ENCODE measurements at regions not wholly inside any gene's neighbourhood (a gene's known extent, or its start where the extent isn't known, plus 50 kb on each side); places are given as distances from the start of the nearest gene placed in this dataset.
"Not testable (repeated sequence)": the region's sequence is repeated elsewhere in the genome, so short reads cannot be mapped to it uniquely, and the experiment has no call there.

DNA sequence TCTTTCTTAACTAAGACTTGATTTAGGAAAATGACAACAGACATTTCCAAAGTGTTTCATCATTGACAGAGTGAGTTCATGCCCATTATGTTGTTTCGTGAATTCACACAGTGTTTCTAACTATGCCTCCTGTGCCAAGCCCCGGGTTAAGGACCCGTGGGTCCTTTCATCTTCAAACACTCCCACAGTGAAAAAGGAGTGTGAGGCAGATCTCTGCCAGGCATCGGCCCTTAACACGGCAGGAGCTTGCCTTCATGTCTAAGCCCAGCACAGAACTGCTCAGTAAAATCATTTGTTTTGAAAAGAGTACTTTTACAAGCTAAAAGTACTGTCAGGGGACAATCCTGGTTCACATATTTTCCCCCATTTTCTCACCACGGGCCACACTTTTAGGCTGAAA, 80.0 kb upstream of the FOXB1 start:
- H3K9me3 ChIP-seq (ENCODE audit: control insufficient read depth, low read length, poor library complexity, severe bottlenecking), result no peaks in the 10 kb centered on the region
- ATAC-seq, result no peak
- no peaks in the 10 kb centered on the region for H3K36me3 Mint-ChIP-seq (ENCODE audit: low read depth)
- DNase-seq, result no peak
- H3K27ac Mint-ChIP-seq, result no peak overlapping the region
- peaks cover 29% of the 10 kb centered on the region for H3K27me3 Mint-ChIP-seq
- H3K4me1 Mint-ChIP-seq, result peaks cover 8% of the 10 kb centered on the region
- H3K4me3 Mint-ChIP-seq, result no peak overlapping the region

DNA sequence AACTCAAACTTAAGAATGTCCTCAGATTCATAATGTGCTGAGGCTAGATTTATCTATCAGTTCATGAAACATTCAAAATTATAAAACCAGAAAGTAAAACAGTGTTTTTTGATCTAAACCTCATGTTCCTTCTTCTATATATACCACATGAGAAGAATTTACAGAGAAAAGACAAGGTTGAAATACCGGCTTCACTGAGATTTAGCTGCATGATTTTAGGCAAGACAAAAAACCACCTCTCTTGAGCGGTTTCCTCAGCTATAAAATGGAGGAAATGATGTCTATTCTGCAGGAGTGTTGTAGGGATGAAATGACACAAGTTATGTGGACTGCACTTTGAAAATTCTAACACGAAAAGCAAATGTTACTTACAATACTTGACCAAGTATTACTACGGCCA, 80.6 kb upstream of the FOXB1 start:
- H3K9me3 ChIP-seq (ENCODE audit: control insufficient read depth, low read length, poor library complexity, severe bottlenecking), result no peaks in the 10 kb centered on the region
- H3K27me3 Mint-ChIP-seq, result peaks cover 26% of the 10 kb centered on the region
- no peak for DNase-seq
- no peak overlapping the region for H3K4me3 Mint-ChIP-seq
- no peak overlapping the region for H3K27ac Mint-ChIP-seq
- no peak for ATAC-seq
- no peaks in the 10 kb centered on the region for H3K36me3 Mint-ChIP-seq (ENCODE audit: low read depth)
- peaks cover 11% of the 10 kb centered on the region for H3K4me1 Mint-ChIP-seq

DNA sequence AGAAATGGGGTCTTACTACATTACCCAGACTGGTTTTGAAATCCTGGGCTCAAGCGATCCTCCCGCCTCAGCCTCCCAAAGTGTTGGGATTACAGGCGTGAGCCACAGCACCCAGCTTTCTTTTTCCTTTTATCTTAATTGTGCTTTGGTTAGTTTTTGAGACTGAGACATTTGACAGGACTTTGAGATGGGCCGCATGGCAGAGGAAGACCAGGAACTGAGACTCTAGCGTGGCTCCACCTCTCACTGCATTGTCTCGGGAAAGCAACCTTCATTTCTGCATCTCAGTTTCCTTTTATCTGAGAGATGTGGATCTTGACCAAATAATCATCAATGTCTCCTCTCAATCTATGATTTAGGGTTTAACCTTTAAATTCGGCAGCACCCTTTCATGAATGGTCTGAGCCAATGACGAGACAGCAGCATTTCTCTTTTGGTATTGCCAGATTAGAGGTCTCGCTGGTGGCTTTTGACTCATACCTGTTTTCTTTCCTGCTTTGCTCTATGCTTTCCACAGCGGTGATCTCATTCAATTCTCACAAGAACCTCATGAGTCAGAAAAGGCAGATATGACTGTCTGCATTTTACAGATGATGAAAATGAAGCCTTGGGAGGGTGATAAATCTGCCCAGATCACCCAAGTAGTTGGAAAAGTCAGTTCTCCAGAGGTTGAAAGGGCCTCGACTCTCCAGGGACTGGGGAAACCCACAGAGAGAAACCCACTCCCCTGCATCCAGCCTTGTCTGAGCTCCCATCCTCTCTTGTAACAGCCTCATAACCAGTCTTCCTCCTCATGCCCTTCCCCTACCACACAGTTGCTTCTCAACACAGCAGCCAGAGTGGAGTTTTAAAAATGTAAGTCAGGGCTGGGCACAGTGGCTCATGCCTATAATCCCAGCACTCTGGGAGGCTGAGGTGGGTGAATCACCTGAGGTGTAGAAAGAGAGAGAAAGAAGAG, 84.8 kb upstream of the FOXB1 start:
- no peaks in the 10 kb centered on the region for H3K9me3 ChIP-seq (ENCODE audit: control insufficient read depth, low read length, poor library complexity, severe bottlenecking)
- ATAC-seq (peak; percentile 67), DNase-seq (no peak)
- Mint-ChIP-seq H3K36me3 (ENCODE audit: low read depth) (no peaks in the 10 kb centered on the region), H3K27ac (peak overlapping the region; percentile 87), H3K4me1 (peaks cover 15% of the 10 kb centered on the region), H3K27me3 (peaks cover 21% of the 10 kb centered on the region), H3K4me3 (peak overlapping the region; percentile 60)

DNA sequence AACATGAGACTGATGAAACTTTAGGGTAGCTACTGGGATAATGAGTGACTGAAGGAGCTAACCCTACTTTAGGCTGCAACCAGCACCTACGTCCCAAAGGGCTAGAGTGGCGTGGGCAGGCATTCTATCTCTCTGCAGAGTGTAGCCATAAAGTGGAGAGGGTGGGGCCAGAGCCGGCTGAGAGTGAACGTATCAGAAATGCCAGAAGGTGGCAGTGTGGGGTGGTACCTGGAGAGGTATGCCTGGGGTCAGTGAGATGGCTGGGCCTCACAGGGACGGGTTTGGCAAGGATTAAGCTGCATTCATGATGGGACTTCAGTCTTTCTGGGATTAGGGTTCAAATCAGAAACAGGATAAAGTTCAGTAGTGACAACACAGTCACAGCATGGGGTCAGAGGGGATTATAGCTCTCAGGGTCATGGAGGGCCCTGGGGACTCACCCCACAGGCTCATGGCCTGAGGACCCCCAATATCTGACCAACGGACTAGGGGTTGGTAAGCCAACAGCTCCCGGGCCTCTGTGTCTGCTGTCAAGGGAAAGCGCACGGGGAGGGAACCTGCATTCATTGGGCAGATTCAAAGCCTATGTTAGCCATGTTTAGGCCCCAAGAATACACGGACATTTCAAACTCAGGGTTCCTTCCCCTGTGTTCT, 86.5 kb upstream of the FOXB1 start:
- H3K36me3 Mint-ChIP-seq (ENCODE audit: low read depth), result no peaks in the 10 kb centered on the region
- H3K27me3 Mint-ChIP-seq, result peaks cover 28% of the 10 kb centered on the region
- H3K4me3 Mint-ChIP-seq, result no peak overlapping the region
- no peaks in the 10 kb centered on the region for H3K9me3 ChIP-seq (ENCODE audit: control insufficient read depth, low read length, poor library complexity, severe bottlenecking)
- H3K4me1 Mint-ChIP-seq, result peaks cover 15% of the 10 kb centered on the region
- DNase-seq (peak; percentile 28 to 61 (median 31)), ATAC-seq (peak; percentile 95)
- H3K27ac Mint-ChIP-seq, result no peak overlapping the region

DNA sequence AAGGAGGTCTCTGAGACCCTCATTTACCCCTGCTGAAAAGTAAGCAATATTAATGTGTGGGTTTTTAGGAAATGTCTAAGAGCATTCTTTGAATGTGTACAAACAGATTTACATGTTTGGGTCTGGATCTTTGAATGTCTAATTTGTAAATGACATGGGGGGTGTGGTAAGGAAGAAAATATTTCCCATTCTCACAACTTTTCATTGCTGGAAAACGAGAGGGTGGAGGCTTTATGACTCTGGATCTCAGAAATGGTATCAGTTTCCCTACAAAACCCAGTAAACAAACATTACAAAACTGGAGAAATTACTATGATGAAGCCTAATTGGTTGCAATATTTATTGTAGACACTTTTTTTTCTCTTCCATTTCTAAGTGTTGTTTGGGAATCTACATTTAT, 98.1 kb upstream of the FOXB1 start:
- H3K9me3 ChIP-seq (ENCODE audit: control insufficient read depth, low read length, poor library complexity, severe bottlenecking), result no peaks in the 10 kb centered on the region
- H3K27ac Mint-ChIP-seq, result no peak overlapping the region
- H3K4me3 Mint-ChIP-seq, result no peak overlapping the region
- H3K36me3 Mint-ChIP-seq (ENCODE audit: low read depth), result peaks cover 9% of the 10 kb centered on the region
- H3K4me1 Mint-ChIP-seq, result peaks cover 11% of the 10 kb centered on the region
- DNase-seq (no peak), ATAC-seq (no peak)
- peaks cover 62% of the 10 kb centered on the region for H3K27me3 Mint-ChIP-seq

DNA sequence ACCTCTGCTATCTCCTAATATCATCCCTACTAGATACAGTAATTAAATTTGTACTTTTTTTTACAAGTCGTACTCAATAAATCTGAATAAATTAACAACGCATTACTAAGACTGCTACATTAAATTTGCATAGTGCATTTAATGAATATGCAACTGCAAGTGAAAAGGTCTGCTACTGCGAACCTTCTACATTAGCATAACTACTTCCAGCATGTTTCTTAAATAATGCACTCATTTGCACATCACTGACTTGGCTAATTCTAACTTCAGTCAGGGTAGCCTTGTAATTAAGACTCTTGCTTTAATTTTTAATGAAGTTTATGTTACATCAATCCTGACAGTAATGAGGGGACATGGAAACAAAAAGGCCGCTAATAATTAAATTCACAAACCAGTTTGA, 98.9 kb upstream of the FOXB1 start:
- no peaks in the 10 kb centered on the region for H3K9me3 ChIP-seq (ENCODE audit: control insufficient read depth, low read length, poor library complexity, severe bottlenecking)
- Mint-ChIP-seq H3K4me3 (no peak overlapping the region), H3K27me3 (peaks cover 68% of the 10 kb centered on the region), H3K4me1 (peaks cover 13% of the 10 kb centered on the region), H3K27ac (no peak overlapping the region), H3K36me3 (ENCODE audit: low read depth) (peaks cover 10% of the 10 kb centered on the region)
- ATAC-seq (no peak), DNase-seq (no peak)

DNA sequence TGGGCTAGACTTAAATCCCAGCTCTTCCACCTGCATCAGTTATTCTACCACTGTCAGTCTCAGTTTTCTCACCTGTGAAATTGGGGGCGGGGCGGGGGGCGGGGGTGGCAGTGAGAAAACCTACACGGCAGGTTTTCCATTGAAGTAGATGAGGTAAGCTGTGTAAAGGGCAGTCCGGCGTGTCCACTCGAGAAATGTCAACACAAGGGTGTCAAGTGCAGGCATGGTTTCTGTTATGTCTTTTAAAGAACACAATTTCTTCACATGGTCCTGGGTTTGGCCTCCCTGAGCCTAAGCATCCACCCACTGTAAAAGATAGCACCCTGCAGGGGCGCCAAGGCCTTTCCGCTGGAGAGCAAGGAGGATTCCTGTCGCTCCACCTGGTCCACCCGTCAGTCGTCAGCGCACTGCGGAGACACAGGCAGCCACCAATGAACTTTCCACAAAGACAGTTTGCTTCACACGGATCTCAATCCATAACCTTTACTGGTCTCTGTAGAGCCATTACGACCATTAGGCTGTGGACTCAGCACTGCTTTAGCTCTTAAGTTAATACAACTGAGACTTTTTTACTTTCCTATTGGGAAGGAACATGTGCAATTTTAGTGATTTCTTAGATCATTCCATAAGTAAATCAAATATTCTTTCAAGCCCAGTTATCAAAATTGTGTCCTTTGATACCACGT, 99.5 kb upstream of the FOXB1 start:
- ATAC-seq (no peak), DNase-seq (no peak)
- H3K27ac Mint-ChIP-seq, result no peak overlapping the region
- H3K9me3 ChIP-seq (ENCODE audit: control insufficient read depth, low read length, poor library complexity, severe bottlenecking), result no peaks in the 10 kb centered on the region
- peaks cover 13% of the 10 kb centered on the region for H3K4me1 Mint-ChIP-seq
- peaks cover 10% of the 10 kb centered on the region for H3K36me3 Mint-ChIP-seq (ENCODE audit: low read depth)
- peaks cover 64% of the 10 kb centered on the region for H3K27me3 Mint-ChIP-seq
- H3K4me3 Mint-ChIP-seq, result no peak overlapping the region

DNA sequence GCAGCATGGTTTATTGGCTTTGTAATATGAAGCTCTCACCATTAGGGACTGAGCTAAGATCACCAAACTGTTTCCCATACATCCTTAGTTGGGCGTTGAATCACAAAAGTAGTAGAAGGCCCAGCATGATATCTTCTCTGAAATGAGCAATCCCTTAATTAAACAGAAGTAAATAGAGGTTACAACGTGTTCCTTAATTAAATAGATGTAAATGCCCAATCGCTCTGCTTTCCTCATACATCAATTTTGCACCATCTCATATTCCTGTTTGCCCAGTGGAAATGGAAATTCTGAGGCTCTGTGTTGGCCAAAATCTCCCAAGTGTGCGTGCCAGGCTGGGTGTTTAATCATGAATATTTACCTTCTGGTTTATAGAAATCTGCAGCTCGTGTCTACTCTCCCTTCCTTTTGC, 107.4 kb upstream of the FOXB1 start:
- DNase-seq (no peak), ATAC-seq (no peak)
- peaks cover 27% of the 10 kb centered on the region for H3K27me3 Mint-ChIP-seq
- peaks cover 2% of the 10 kb centered on the region for H3K4me1 Mint-ChIP-seq
- H3K9me3 ChIP-seq (ENCODE audit: control insufficient read depth, low read length, poor library complexity, severe bottlenecking), result no peaks in the 10 kb centered on the region
- peaks cover 3% of the 10 kb centered on the region for H3K36me3 Mint-ChIP-seq (ENCODE audit: low read depth)
- H3K4me3 Mint-ChIP-seq, result no peak overlapping the region
- H3K27ac Mint-ChIP-seq, result no peak overlapping the region

DNA sequence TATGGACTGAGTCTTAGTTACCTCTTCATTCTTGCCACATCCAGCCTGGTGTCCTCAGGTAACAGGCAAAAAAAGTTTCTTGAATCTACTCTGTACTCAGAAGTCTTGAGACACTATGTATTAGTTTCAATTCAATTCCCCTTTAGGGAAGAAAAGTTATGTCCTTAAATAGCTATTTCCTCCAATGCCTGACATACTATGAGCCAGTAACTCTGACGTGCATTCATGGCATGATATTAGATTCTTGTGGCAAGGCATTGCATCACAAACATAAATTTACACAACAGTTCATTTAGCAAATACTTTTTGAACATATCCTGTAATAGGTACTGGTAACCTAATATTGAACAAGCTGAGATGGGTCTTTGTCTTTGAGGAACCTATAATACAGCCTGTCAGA, 109.3 kb upstream of the FOXB1 start:
- H3K36me3 Mint-ChIP-seq (ENCODE audit: low read depth), result no peaks in the 10 kb centered on the region
- ATAC-seq (no peak), DNase-seq (no peak)
- no peak overlapping the region for H3K27ac Mint-ChIP-seq
- H3K4me3 Mint-ChIP-seq, result no peak overlapping the region
- H3K27me3 Mint-ChIP-seq, result peaks cover 18% of the 10 kb centered on the region
- no peaks in the 10 kb centered on the region for H3K4me1 Mint-ChIP-seq
- peaks cover 4% of the 10 kb centered on the region for H3K9me3 ChIP-seq (ENCODE audit: control insufficient read depth, low read length, poor library complexity, severe bottlenecking)

DNA sequence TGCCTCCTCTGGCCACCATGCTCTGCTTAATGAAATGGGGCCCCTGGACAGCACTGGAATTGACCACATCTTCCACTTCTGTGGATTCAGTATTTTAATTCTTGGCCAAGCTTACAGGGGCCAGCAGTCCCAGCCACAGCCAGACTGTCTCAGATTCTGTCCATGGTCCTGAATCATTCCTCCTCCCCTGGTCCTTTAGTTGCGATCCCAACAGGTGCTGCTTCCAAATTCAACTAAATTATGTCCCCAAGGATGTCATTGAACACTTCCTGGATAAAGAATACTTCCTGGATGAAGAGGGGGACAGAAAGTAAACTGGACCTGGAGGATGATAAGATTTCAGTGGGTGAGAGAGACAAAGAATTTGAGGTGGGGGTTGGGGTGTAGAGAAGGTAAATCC, 111.1 kb upstream of the FOXB1 start:
- Mint-ChIP-seq H3K27me3 (peaks cover 18% of the 10 kb centered on the region), H3K4me1 (no peaks in the 10 kb centered on the region), H3K27ac (no peak overlapping the region), H3K4me3 (no peak overlapping the region), H3K36me3 (ENCODE audit: low read depth) (no peaks in the 10 kb centered on the region)
- peaks cover 4% of the 10 kb centered on the region for H3K9me3 ChIP-seq (ENCODE audit: control insufficient read depth, low read length, poor library complexity, severe bottlenecking)
- DNase-seq (no peak), ATAC-seq (no peak)

DNA sequence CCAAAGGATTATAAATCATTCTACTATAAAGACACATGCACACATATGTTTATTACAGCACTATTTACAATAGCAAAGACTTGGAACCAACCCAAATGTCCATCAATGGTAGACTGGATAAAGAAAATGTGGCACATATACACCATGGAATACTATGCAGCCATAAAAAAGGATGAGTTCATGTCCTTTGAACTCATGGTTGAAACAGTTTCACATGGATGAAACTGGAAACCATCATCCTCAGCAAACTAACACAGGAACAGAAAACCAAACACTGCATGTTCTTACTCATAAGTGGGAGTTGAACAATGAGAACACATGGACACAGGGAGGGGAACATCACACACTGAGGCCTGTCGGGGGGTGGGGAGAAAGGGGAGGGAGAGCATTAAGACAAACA, 116.2 kb upstream of the FOXB1 start:
- not testable (repeated sequence) for H3K27ac Mint-ChIP-seq; ATAC-seq; H3K4me3 Mint-ChIP-seq; DNase-seq; H3K9me3 ChIP-seq (ENCODE audit: control insufficient read depth, low read length, poor library complexity, severe bottlenecking); H3K4me1 Mint-ChIP-seq; H3K36me3 Mint-ChIP-seq (ENCODE audit: low read depth)
- H3K27me3 Mint-ChIP-seq, result peaks cover 21% of the 10 kb centered on the region

DNA sequence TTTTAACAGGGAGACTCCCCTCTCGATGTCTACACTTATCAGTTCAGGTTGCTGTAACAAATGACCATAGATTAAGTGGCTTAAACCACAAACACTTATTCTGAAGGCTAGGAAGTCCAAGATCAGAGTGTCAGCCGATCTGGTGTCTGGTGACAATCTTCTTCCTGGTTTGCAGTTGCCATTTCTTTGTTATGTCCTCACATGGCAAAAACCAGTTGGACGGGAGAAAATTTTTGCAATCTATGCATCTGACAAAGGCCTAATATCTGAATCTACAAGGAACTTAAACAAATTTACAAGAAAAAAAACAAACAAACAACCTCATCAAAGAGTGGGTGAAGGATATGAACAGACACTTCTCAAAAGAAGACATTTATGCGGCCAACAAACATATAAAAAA, 116.9 kb upstream of the FOXB1 start:
- peaks cover 4% of the 10 kb centered on the region for H3K9me3 ChIP-seq (ENCODE audit: control insufficient read depth, low read length, poor library complexity, severe bottlenecking)
- H3K27me3 Mint-ChIP-seq, result peaks cover 23% of the 10 kb centered on the region
- no peak for ATAC-seq
- no peak overlapping the region for H3K27ac Mint-ChIP-seq
- peaks cover 5% of the 10 kb centered on the region for H3K4me1 Mint-ChIP-seq
- H3K36me3 Mint-ChIP-seq (ENCODE audit: low read depth), result no peaks in the 10 kb centered on the region
- H3K4me3 Mint-ChIP-seq, result no peak overlapping the region
- DNase-seq, result no peak

DNA sequence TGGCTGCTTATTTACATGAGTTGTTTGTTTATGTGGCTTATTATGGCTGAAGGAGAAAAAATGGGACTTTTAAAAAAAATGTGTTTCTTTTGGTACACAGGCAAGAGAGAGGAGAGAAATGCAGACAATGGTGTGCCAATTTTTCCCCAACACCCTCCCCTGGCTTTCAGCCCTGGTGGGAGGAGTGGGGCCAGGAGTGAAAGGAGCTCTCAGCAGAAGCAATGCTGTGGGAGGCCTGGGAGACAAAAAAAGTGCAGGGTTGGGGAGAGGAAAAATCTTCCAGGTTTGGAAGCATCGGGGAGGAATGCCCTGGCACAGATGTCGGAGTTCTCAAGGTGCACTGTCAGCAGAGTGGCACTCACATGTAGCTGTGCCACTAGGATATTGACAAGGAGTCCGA, 117.7 kb upstream of the FOXB1 start:
- Mint-ChIP-seq H3K27me3 (peaks cover 29% of the 10 kb centered on the region), H3K27ac (no peak overlapping the region), H3K4me1 (peaks cover 5% of the 10 kb centered on the region), H3K36me3 (ENCODE audit: low read depth) (no peaks in the 10 kb centered on the region), H3K4me3 (no peak overlapping the region)
- ATAC-seq (no peak), DNase-seq (no peak)
- peaks cover 4% of the 10 kb centered on the region for H3K9me3 ChIP-seq (ENCODE audit: control insufficient read depth, low read length, poor library complexity, severe bottlenecking)

All from T-helper 17 cell (primary cell).